Type B pancreatic cell (in vitro differentiated cells): ENCODE measurements at regions not wholly inside any gene's neighbourhood (a gene's known extent, or its start where the extent isn't known, plus 50 kb on each side); places are given as distances from the start of the nearest gene placed in this dataset.

ENCODE experiments used
- DNase-seq: peaks from one replicate; pipeline ENCODE4 v3.0.0; 2021; ENCODE audit warnings: mixed read lengths; ENCODE audit not compliant: unreplicated experiment; ENCODE audit errors: extremely low spot score
- H3K27ac Mint-ChIP-seq: 2 replicates; pipeline ENCODE4 v1.8.0; 2021; ENCODE audit warnings: mild to moderate bottlenecking, mixed read lengths
- H3K27me3 Mint-ChIP-seq: 2 replicates; pipeline ENCODE4 v1.8.0; 2021; ENCODE audit warnings: mixed read lengths
- H3K36me3 Mint-ChIP-seq: 2 replicates; pipeline ENCODE4 v1.8.0; 2021; ENCODE audit warnings: mixed read lengths
- H3K4me1 Mint-ChIP-seq: one replicate; pipeline ENCODE4 v1.8.0; 2021; ENCODE audit warnings: mixed read lengths; ENCODE audit not compliant: unreplicated experiment
- H3K4me3 Mint-ChIP-seq: 2 replicates; pipeline ENCODE4 v1.8.0; 2021; ENCODE audit warnings: mild to moderate bottlenecking, mixed read lengths
- H3K9me3 Mint-ChIP-seq: 2 replicates; pipeline ENCODE4 v1.8.0; 2021; ENCODE audit warnings: mixed read lengths
- CTCF ChIP-seq: fragments of 200-600 bp; sonication (generic); conservative IDR thresholded peaks from 2 replicates; pipeline ENCODE4 v1.5.0; 2021; ENCODE audit warnings: antibody characterized with exemption, mild to moderate bottlenecking

GRCh38 chr18:64983497-64984238 lies 767.1 kb upstream of the CDH7 start:
- DNase-seq, result no peak
- H3K4me3 Mint-ChIP-seq, result no peak overlapping the region
- no peak for TF ChIP-seq CTCF
- no peak overlapping the region for H3K27ac Mint-ChIP-seq
- H3K27me3 Mint-ChIP-seq, result no peaks in the 10 kb centered on the region
- no peaks in the 10 kb centered on the region for H3K4me1 Mint-ChIP-seq
- no peaks in the 10 kb centered on the region for H3K36me3 Mint-ChIP-seq
- H3K9me3 Mint-ChIP-seq, result no peaks in the 10 kb centered on the region

- H3K27me3 Mint-ChIP-seq, result no peaks in the 10 kb centered on the region
Observed at GRCh38 chr18:64982414-64983055, 768.3 kb upstream of the CDH7 start.

GRCh38 chr18:64981915-64982314 lies 768.9 kb upstream of the CDH7 start:
- TF ChIP-seq CTCF, result no peak
- H3K4me3 Mint-ChIP-seq, result no peak overlapping the region
- H3K36me3 Mint-ChIP-seq, result no peaks in the 10 kb centered on the region
- no peaks in the 10 kb centered on the region for H3K9me3 Mint-ChIP-seq
- H3K4me1 Mint-ChIP-seq, result no peaks in the 10 kb centered on the region
- DNase-seq, result no peak
- H3K27me3 Mint-ChIP-seq, result no peaks in the 10 kb centered on the region
- no peak overlapping the region for H3K27ac Mint-ChIP-seq

More at GRCh38 chr18:64982414-64983055, 768.3 kb upstream of the CDH7 start:
- Mint-ChIP-seq H3K36me3 (no peaks in the 10 kb centered on the region), H3K27ac (no peak overlapping the region), H3K9me3 (no peaks in the 10 kb centered on the region), H3K4me1 (no peaks in the 10 kb centered on the region), H3K4me3 (no peak overlapping the region)
- no peak for TF ChIP-seq CTCF
- no peak for DNase-seq

- Mint-ChIP-seq H3K36me3 (no peaks in the 10 kb centered on the region), H3K4me1 (no peaks in the 10 kb centered on the region), H3K9me3 (no peaks in the 10 kb centered on the region), H3K27me3 (no peaks in the 10 kb centered on the region), H3K27ac (no peak overlapping the region), H3K4me3 (no peak overlapping the region)
- DNase-seq, result no peak
- TF ChIP-seq CTCF, result no peak
Observed at GRCh38 chr18:64979791-64980190, 771.0 kb upstream of the CDH7 start.

- Mint-ChIP-seq H3K4me1 (no peaks in the 10 kb centered on the region), H3K4me3 (no peak overlapping the region), H3K27ac (no peak overlapping the region), H3K9me3 (no peaks in the 10 kb centered on the region), H3K27me3 (no peaks in the 10 kb centered on the region), H3K36me3 (no peaks in the 10 kb centered on the region)
- TF ChIP-seq CTCF, result no peak
- DNase-seq, result no peak
Observed at GRCh38 chr18:64974391-64975125, 776.3 kb upstream of the CDH7 start.
